ENCODE measurements at regions not wholly inside any gene's neighbourhood (a gene's known extent, or its start where the extent isn't known, plus 50 kb on each side); places are given as distances from the start of the nearest gene placed in this dataset.

GRCh38 chr20:57888591-57888990, 178.8 kb upstream of the PMEPA1 start:
- Histone ChIP-seq H3K4me3 (no peak overlapping the region), H3K4me2 (no peak overlapping the region), H3K4me1 (no peaks in the 10 kb centered on the region), H3K27ac (no peak overlapping the region), H3K9me3 (peaks cover 4% of the 10 kb centered on the region; the same call in 1 of the 3 replicates)
- WGBS (ENCODE audit: missing lambda C conversion rate), result 69% methylated on average over 5 of the region's 5 CpGs
- no peak for FAIRE-seq
- TF ChIP-seq FOXS1 (CRISPR knock-in tag; IDR thresholded peaks at IDR 0.05) (no peak), CHD4 (IDR thresholded peaks at IDR 0.05; ENCODE audit: borderline replicate concordance) (no peak), REST (IDR thresholded peaks at IDR 0.05) (no peak), RAD21 (conservative IDR thresholded peaks at IDR 0.05 in 1 of 2, IDR thresholded peaks at IDR 0.05 in 1 of 2) (no peak), MAZ (IDR thresholded peaks at IDR 0.05; ENCODE audit: borderline replicate concordance, low read depth, low read length) (no peak), ZNF302 (CRISPR knock-in tag; IDR thresholded peaks at IDR 0.05) (no peak), EHF (CRISPR knock-in tag; IDR thresholded peaks at IDR 0.05) (no peak), EHMT2 (IDR thresholded peaks at IDR 0.05; ENCODE audit: low read depth) (no peak), MYC (IDR thresholded peaks at IDR 0.05; ENCODE audit: borderline replicate concordance, low read length) (no peak), MAFK (IDR thresholded peaks at IDR 0.05; ENCODE audit: partially characterized antibody) (no peak), HOXA7 (CRISPR knock-in tag; IDR thresholded peaks at IDR 0.05) (no peak), PBX3 (IDR thresholded peaks at IDR 0.05) (no peak), RFX5 (IDR thresholded peaks at IDR 0.05) (no peak), GATA3 (IDR thresholded peaks at IDR 0.05; ENCODE audit: borderline replicate concordance) (no peak), PHF8 (IDR thresholded peaks at IDR 0.05; ENCODE audit: borderline replicate concordance, low read depth) (no peak)
- TF ChIP-seq, protein P1, sequence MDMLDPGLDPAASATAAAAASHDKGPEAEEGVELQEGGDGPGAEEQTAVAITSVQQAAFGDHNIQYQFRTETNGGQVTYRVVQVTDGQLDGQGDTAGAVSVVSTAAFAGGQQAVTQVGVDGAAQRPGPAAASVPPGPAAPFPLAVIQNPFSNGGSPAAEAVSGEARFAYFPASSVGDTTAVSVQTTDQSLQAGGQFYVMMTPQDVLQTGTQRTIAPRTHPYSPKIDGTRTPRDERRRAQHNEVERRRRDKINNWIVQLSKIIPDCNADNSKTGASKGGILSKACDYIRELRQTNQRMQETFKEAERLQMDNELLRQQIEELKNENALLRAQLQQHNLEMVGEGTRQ (IDR thresholded peaks at IDR 0.05), result no peak
- POLR2A ChIA-PET, result no interaction called here
- DNase-seq (ENCODE audit: low read depth in 1 of 2, low spot score in 1 of 2), result no peak
- no peak for ATAC-seq
- CTCF ChIA-PET, result no interaction called here

DNA sequence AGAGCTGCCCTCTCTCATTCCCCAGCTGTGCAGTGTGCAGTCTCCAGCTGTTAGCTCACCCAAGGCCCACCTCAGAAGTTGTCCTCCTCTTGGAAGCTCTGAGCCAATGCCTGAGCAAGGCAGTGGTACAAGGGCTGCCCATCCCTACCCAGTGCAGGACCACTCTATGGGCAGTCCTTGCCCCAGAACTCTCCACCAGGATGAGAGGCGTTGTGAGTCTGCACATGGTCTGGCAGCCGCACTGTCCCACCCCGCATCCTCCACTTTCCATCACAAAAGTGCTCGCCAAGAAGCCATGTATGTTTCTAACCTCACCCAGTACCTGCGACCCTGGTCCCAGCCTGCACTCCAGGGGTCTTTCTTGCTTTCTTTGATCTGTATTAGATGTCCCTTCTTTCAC, 175.1 kb upstream of the PMEPA1 start:
- ATAC-seq, result no peak
- no peak overlapping the region for H3K27ac ChIP-seq
- DNase-seq (ENCODE audit: low read depth in 1 of 2, low spot score in 1 of 2), result no peak
- ChIA-PET POLR2A (no interaction called here), CTCF (interaction anchor here (1.8 to 1.9 kb wide), 2 partner anchors 13 to 17 kb away, joined by 4 read pairs; no protein-coding TSS in a partner anchor)
- WGBS (ENCODE audit: missing lambda C conversion rate), result 81% methylated on average over 5 of the region's 5 CpGs
- FAIRE-seq, result no peak
- no peak overlapping the region for H3K4me2 ChIP-seq
- H3K4me1 ChIP-seq, result peaks cover 11% of the 10 kb centered on the region
- H3K4me3 ChIP-seq, result no peak overlapping the region
- TF ChIP-seq ATOH8 (CRISPR knock-in tag; IDR thresholded peaks at IDR 0.05; ENCODE audit: low read depth) (no peak), ZFP36 (IDR thresholded peaks at IDR 0.05; ENCODE audit: borderline replicate concordance, partially characterized antibody) (no peak), HES2 (IDR thresholded peaks at IDR 0.05) (no peak)
- TF ChIP-seq, protein P2, sequence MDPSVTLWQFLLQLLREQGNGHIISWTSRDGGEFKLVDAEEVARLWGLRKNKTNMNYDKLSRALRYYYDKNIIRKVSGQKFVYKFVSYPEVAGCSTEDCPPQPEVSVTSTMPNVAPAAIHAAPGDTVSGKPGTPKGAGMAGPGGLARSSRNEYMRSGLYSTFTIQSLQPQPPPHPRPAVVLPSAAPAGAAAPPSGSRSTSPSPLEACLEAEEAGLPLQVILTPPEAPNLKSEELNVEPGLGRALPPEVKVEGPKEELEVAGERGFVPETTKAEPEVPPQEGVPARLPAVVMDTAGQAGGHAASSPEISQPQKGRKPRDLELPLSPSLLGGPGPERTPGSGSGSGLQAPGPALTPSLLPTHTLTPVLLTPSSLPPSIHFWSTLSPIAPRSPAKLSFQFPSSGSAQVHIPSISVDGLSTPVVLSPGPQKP (IDR thresholded peaks at IDR 0.05; ENCODE audit: low read depth, low read length), result no peak
- TF ChIP-seq, protein P3, sequence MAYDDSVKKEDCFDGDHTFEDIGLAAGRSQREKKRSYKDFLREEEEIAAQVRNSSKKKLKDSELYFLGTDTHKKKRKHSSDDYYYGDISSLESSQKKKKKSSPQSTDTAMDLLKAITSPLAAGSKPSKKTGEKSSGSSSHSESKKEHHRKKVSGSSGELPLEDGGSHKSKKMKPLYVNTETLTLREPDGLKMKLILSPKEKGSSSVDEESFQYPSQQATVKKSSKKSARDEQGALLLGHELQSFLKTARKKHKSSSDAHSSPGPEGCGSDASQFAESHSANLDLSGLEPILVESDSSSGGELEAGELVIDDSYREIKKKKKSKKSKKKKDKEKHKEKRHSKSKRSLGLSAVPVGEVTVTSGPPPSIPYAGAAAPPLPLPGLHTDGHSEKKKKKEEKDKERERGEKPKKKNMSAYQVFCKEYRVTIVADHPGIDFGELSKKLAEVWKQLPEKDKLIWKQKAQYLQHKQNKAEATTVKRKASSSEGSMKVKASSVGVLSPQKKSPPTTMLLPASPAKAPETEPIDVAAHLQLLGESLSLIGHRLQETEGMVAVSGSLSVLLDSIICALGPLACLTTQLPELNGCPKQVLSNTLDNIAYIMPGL (CRISPR knock-in tag; IDR thresholded peaks at IDR 0.05; ENCODE audit: borderline replicate concordance), result no peak
- H3K9me3 ChIP-seq, result peaks cover 4% of the 10 kb centered on the region; the same call in 1 of the 3 replicates

Measured in A549 (cell line).